SK-N-SH (cell line): ENCODE measurements at regions not wholly inside any gene's neighbourhood (a gene's known extent, or its start where the extent isn't known, plus 50 kb on each side); places are given as distances from the start of the nearest gene placed in this dataset.

Source experiments
- CTCF ChIA-PET: fragments of 300-600, 350-600 bp; formaldehyde crosslinking; extraction: SDS; loops from one replicate; lab custom pipeline; 2021; lab: Yijun Ruan, JAX
- POLR2A ChIA-PET: fragments of 350-600 bp; sonication (Branson Sonifier 250); formaldehyde crosslinking; extraction: SDS; loops from one replicate; lab custom pipeline; 2020; ENCODE audit warnings: antibody characterized with exemption, inconsistent platforms; lab: Yijun Ruan, JAX
- DNase-seq: peaks from one replicate; pipeline ENCODE4 v3.0.0; 2012
- H2AFZ ChIP-seq: fragments of 200-600 bp; sonication (generic); 2 replicates; pipeline ENCODE4 v1.8.1; 2016; ENCODE audit warnings: antibody characterized with exemption, mild to moderate bottlenecking, low read depth
- H3F3A ChIP-seq: fragments of 200-600 bp; sonication (generic); replicated peaks from 2 replicates; pipeline ENCODE3; 2016; ENCODE audit warnings: antibody characterized with exemption, mild to moderate bottlenecking; ENCODE audit not compliant: insufficient read depth
- H3K27ac ChIP-seq, 2 experiments: fragments of 200-500 bp in 1 of 2; fragments of 200-600 bp in 1 of 2; sonication (Bioruptor generic) in 1 of 2; sonication (generic), shearing (Covaris generic) in 1 of 2; 2 replicates each; pipeline versions ENCODE4 v1.5.1 to v1.6.1; 2014 to 2016; ENCODE audit warnings: low read depth in 2 of 2, inconsistent platforms in 1 of 2, low read length in 1 of 2, mild to moderate bottlenecking in 1 of 2, mixed read lengths in 1 of 2
- H3K27me3 ChIP-seq: fragments of 200-600 bp; sonication (generic), shearing (Covaris generic); 2 replicates; pipeline ENCODE4 v1.6.1; 2016; ENCODE audit warnings: mixed run types; ENCODE audit not compliant: insufficient read depth
- H3K36me3 ChIP-seq, 2 experiments: fragments of 200-500 bp in 1 of 2; fragments of 200-600 bp in 1 of 2; sonication (Bioruptor generic) in 1 of 2; sonication (generic) in 1 of 2; replicated peaks in 1 of 2; 2 replicates each; pipeline versions ENCODE3 to v1.5.1; 2014 to 2016; ENCODE audit warnings: low read length in 1 of 2, mild to moderate bottlenecking in 1 of 2; ENCODE audit not compliant: insufficient read depth in 2 of 2, control insufficient read depth in 1 of 2
- H3K4me1 ChIP-seq, 2 experiments: fragments of 200-500 bp in 1 of 2; fragments of 200-600 bp in 1 of 2; sonication (Bioruptor generic) in 1 of 2; sonication (generic), shearing (Covaris generic) in 1 of 2; 2 replicates each; pipeline versions ENCODE4 v1.5.1 to v1.6.1; 2014 to 2016; ENCODE audit warnings: low read depth in 1 of 2, low read length in 1 of 2, mixed run types in 1 of 2; ENCODE audit not compliant: insufficient read depth in 2 of 2, control insufficient read depth in 1 of 2
- H3K4me2 ChIP-seq: fragments of 200-600 bp; sonication (generic), shearing (Covaris generic); 2 replicates; pipeline ENCODE4 v1.6.1; 2017; ENCODE audit warnings: mixed run types
- H3K4me3 ChIP-seq, 2 experiments: fragments of 200-500 bp in 1 of 2; fragments of 200-600 bp in 1 of 2; sonication (Bioruptor generic) in 1 of 2; sonication (generic), shearing (Covaris generic) in 1 of 2; 2 replicates each; pipeline versions ENCODE4 v1.5.1 to v1.8.1; 2014 to 2016; ENCODE audit warnings: low read depth in 2 of 2, inconsistent platforms in 1 of 2, low read length in 1 of 2, mild to moderate bottlenecking in 1 of 2, mixed read lengths in 1 of 2, moderate library complexity in 1 of 2
- H3K79me2 ChIP-seq: fragments of 200-600 bp; sonication (generic); 2 replicates; pipeline ENCODE4 v1.8.1; 2017; ENCODE audit warnings: mild to moderate bottlenecking; ENCODE audit not compliant: insufficient read depth
- H3K9ac ChIP-seq: fragments of 200-600 bp; sonication (generic); 2 replicates; pipeline ENCODE4 v1.6.1; 2017; ENCODE audit warnings: mixed run types
- H3K9me2 ChIP-seq: fragments of 200-600 bp; sonication (generic); 2 replicates; pipeline ENCODE4 v1.6.1; 2017; ENCODE audit warnings: mixed run types
- H3K9me3 ChIP-seq: fragments of 200-600 bp; sonication (generic); 2 replicates; pipeline ENCODE4 v1.6.1; 2017; ENCODE audit warnings: mixed run types, mild to moderate bottlenecking, moderate library complexity
- H4K20me1 ChIP-seq: fragments of 200-600 bp; sonication (generic); 2 replicates; pipeline ENCODE4 v1.6.1; 2017; ENCODE audit warnings: mild to moderate bottlenecking, mixed run types; ENCODE audit not compliant: insufficient read depth
- CHD2 ChIP-seq: fragments of 150-350 bp; IDR thresholded peaks from 2 replicates; pipeline ENCODE4 v1.6.1; 2018; ENCODE audit warnings: low read length; ENCODE audit not compliant: partially characterized antibody
- EP300 ChIP-seq, 2 experiments: IDR thresholded peaks; 2 replicates each; pipeline versions ENCODE4 v1.4.0 to v1.6.1; 2012; ENCODE audit warnings: borderline replicate concordance in 1 of 2, low read depth in 1 of 2, low read length in 1 of 2
- FOSL2 ChIP-seq: IDR thresholded peaks from 2 replicates; pipeline ENCODE4 v1.4.0; 2012; ENCODE audit warnings: low read depth, mild to moderate bottlenecking, moderate library complexity, borderline replicate concordance
- GABPA ChIP-seq: IDR thresholded peaks from 2 replicates; pipeline ENCODE4 v1.4.0; 2012; ENCODE audit warnings: low read depth, mild to moderate bottlenecking
- GATA2 ChIP-seq: sonication (generic); formaldehyde crosslinking; IDR thresholded peaks from 2 replicates; pipeline ENCODE4 v1.5.0; 2020; ENCODE audit warnings: mild to moderate bottlenecking, missing genetic modification reagents
- JUND ChIP-seq: IDR thresholded peaks from 2 replicates; pipeline ENCODE4 v1.4.0; 2012
- MXI1 ChIP-seq: IDR thresholded peaks from 2 replicates; pipeline ENCODE4 v1.6.1; 2012; ENCODE audit warnings: mild to moderate bottlenecking, low read depth, low read length, improper control_type of control experiment
- POLR2AphosphoS5 ChIP-seq: IDR thresholded peaks from 2 replicates; pipeline ENCODE4 v1.6.1; 2012; ENCODE audit warnings: low read depth, low read length
- RAD21 ChIP-seq: IDR thresholded peaks from 2 replicates; pipeline ENCODE4 v1.6.1; 2012; ENCODE audit warnings: mild to moderate bottlenecking, low read length
- RCOR1 ChIP-seq: fragments of 150-350 bp; IDR thresholded peaks from 2 replicates; pipeline ENCODE4 v1.6.1; 2017; ENCODE audit warnings: antibody characterized with exemption, low read length
- RFX5 ChIP-seq: IDR thresholded peaks from 2 replicates; pipeline ENCODE4 v1.6.1; 2012; ENCODE audit warnings: mild to moderate bottlenecking, improper control_type of control experiment, low read length
- RXRA ChIP-seq: IDR thresholded peaks from 2 replicates; pipeline ENCODE4 v1.4.0; 2012; ENCODE audit warnings: low read depth, mild to moderate bottlenecking, borderline replicate concordance
- TAF1 ChIP-seq: IDR thresholded peaks from 2 replicates; pipeline ENCODE4 v1.6.1; 2012; ENCODE audit warnings: low read depth, mild to moderate bottlenecking, low read length, moderate library complexity, borderline replicate concordance
- TCF12 ChIP-seq: IDR thresholded peaks from 2 replicates; pipeline ENCODE4 v1.4.0; 2012
- TEAD4 ChIP-seq: IDR thresholded peaks from 2 replicates; pipeline ENCODE4 v1.4.0; 2012; ENCODE audit warnings: mild to moderate bottlenecking, borderline replicate concordance; ENCODE audit not compliant: insufficient read depth
- YY1 ChIP-seq: IDR thresholded peaks from 2 replicates; pipeline ENCODE4 v1.4.0; 2012; ENCODE audit warnings: low read depth, mild to moderate bottlenecking
- WGBS: methylation state at CpG from one replicate; pipeline ENCODE4 v1.1.6; 2017; ENCODE audit warnings: low lambda C conversion rate; 5-methylcytosine and 5-hydroxymethylcytosine counted together
- TF ChIP-seq, protein P1 (sequence below): IDR thresholded peaks from 2 replicates; pipeline ENCODE4 v1.4.0; 2012; ENCODE audit warnings: low read depth, borderline replicate concordance
- TF ChIP-seq, protein P2 (sequence below): IDR thresholded peaks from 2 replicates; pipeline ENCODE4; 2012
- TF ChIP-seq, protein P3 (sequence below): fragments of 150-350 bp; IDR thresholded peaks from 2 replicates; pipeline ENCODE4 v1.6.1; 2016; ENCODE audit warnings: mild to moderate bottlenecking, low read depth, low read length
- TF ChIP-seq, protein P4 (sequence below): IDR thresholded peaks from 2 replicates; pipeline ENCODE4 v1.4.0; 2012; ENCODE audit warnings: low read depth
- TF ChIP-seq, protein P5 (sequence below): fragments of 150-350 bp; IDR thresholded peaks from 2 replicates; pipeline ENCODE4 v1.6.1; 2017; ENCODE audit warnings: antibody characterized with exemption, low read length, low read depth, borderline replicate concordance

DNA sequence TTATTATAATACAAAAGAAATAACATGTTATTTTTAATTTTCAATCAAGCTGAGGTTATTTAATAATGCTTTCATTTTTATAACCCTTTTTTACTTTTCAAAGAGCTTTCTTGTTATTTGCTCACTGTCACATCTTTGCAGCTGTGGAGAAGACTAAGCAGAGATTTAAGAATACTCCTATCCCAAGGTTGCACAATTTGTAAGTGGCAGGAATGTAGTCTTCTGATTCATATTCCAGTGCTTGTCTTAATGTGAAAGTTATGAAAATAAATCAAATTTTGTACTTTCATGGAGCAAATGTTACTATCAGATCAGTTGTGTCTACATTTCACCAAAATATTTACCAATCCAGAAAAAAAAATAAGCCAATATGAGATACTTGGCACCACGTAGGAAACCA, 86.6 kb downstream of the DDIT4L start:
- Histone ChIP-seq H3K79me2 (no peaks in the 10 kb centered on the region), H3K4me1 (no peaks in the 10 kb centered on the region; a peak in 2 of 4 replicates), H3K4me3 (no peak overlapping the region), H3K27me3 (no peaks in the 10 kb centered on the region), H3K27ac (no peak overlapping the region), H3F3A (no peaks in the 10 kb centered on the region)
- WGBS, result 29% methylated on average over 1 of the region's 1 CpG
- no peak for DNase-seq
- TF ChIP-seq TEAD4 (no peak), JUND (no peak)
- TF ChIP-seq, protein P1, sequence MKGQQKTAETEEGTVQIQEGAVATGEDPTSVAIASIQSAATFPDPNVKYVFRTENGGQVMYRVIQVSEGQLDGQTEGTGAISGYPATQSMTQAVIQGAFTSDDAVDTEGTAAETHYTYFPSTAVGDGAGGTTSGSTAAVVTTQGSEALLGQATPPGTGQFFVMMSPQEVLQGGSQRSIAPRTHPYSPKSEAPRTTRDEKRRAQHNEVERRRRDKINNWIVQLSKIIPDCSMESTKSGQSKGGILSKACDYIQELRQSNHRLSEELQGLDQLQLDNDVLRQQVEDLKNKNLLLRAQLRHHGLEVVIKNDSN, result no peak
- TF ChIP-seq, all 33 proteins: peak for 0
- no peaks in the 10 kb centered on the region for H3K9me3 ChIP-seq
- no peak overlapping the region for H2AFZ ChIP-seq
- no peak overlapping the region for H3K9ac ChIP-seq
- H3K36me3 ChIP-seq, result no peaks in the 10 kb centered on the region
- CTCF ChIA-PET, result interaction anchor here (0.8 to 3.1 kb wide), 2 partner anchors 11 to 106 kb away, joined by 4 to 30 read pairs; no protein-coding TSS in a partner anchor
- POLR2A ChIA-PET, result no interaction called here
- no peaks in the 10 kb centered on the region for H4K20me1 ChIP-seq
- H3K9me2 ChIP-seq, result no peaks in the 10 kb centered on the region
- no peak overlapping the region for H3K4me2 ChIP-seq

DNA sequence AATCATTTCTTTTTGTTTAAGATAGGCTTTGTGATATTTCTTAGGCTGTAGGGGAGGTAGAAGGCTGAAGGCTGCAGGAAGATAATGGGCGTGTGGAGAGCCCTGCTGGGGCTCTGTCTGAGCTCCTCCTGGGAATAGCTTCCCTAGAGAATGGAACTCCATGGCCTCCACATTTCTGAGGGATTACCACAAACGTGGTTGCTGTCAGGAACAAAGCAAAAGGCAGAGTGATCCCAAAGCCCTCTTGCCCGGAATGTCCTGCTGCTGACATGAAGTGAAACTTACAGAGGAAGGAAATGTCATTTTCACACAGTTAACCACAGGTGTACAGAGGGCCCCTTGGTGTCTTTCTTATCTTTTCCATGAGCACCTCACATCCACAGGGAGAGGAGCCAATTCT, 89.3 kb downstream of the DDIT4L start:
- CTCF ChIA-PET, result interaction anchor here (1.2 to 1.9 kb wide), 2 partner anchors 37 to 103 kb away, joined by 3 to 10 read pairs; no protein-coding TSS in a partner anchor
- POLR2A ChIA-PET, result no interaction called here
- 88% methylated on average over 2 of the region's 3 CpGs for WGBS

More for the DNA sequence above, 89.3 kb downstream of the DDIT4L start:
- no peak overlapping the region for H3K27ac ChIP-seq
- H3F3A ChIP-seq, result no peaks in the 10 kb centered on the region
- no peak overlapping the region for H3K4me3 ChIP-seq
- H3K9me3 ChIP-seq, result no peaks in the 10 kb centered on the region
- TF ChIP-seq FOSL2, result no peak
- TF ChIP-seq, protein P2, sequence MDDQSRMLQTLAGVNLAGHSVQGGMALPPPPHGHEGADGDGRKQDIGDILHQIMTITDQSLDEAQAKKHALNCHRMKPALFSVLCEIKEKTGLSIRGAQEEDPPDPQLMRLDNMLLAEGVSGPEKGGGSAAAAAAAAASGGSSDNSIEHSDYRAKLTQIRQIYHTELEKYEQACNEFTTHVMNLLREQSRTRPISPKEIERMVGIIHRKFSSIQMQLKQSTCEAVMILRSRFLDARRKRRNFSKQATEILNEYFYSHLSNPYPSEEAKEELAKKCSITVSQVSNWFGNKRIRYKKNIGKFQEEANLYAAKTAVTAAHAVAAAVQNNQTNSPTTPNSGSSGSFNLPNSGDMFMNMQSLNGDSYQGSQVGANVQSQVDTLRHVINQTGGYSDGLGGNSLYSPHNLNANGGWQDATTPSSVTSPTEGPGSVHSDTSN, result no peak
- no peak for TF ChIP-seq CHD2
- TF ChIP-seq MXI1, result no peak
- TF ChIP-seq RCOR1, result no peak
- TF ChIP-seq RXRA, result no peak
- TF ChIP-seq GABPA, result no peak
- TF ChIP-seq, protein P3, sequence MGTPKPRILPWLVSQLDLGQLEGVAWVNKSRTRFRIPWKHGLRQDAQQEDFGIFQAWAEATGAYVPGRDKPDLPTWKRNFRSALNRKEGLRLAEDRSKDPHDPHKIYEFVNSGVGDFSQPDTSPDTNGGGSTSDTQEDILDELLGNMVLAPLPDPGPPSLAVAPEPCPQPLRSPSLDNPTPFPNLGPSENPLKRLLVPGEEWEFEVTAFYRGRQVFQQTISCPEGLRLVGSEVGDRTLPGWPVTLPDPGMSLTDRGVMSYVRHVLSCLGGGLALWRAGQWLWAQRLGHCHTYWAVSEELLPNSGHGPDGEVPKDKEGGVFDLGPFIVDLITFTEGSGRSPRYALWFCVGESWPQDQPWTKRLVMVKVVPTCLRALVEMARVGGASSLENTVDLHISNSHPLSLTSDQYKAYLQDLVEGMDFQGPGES, result no peak
- TF ChIP-seq RFX5, result no peak
- no peak for TF ChIP-seq TAF1
- TF ChIP-seq POLR2AphosphoS5, result no peak
- no peak for TF ChIP-seq YY1
- no peak for TF ChIP-seq EP300 (IDR thresholded peaks at IDR 0.05; ENCODE audit: borderline replicate concordance in 1 of 2, low read depth in 1 of 2, low read length in 1 of 2)
- TF ChIP-seq GATA2 (CRISPR knock-in tag), result no peak
- TF ChIP-seq TCF12, result no peak
- TF ChIP-seq, protein P4, sequence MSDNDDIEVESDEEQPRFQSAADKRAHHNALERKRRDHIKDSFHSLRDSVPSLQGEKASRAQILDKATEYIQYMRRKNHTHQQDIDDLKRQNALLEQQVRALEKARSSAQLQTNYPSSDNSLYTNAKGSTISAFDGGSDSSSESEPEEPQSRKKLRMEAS, result no peak
- TF ChIP-seq RAD21, result no peak
- TF ChIP-seq, protein P5, sequence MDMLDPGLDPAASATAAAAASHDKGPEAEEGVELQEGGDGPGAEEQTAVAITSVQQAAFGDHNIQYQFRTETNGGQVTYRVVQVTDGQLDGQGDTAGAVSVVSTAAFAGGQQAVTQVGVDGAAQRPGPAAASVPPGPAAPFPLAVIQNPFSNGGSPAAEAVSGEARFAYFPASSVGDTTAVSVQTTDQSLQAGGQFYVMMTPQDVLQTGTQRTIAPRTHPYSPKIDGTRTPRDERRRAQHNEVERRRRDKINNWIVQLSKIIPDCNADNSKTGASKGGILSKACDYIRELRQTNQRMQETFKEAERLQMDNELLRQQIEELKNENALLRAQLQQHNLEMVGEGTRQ, result no peak
- H3K79me2 ChIP-seq, result no peaks in the 10 kb centered on the region
- no peaks in the 10 kb centered on the region for H3K27me3 ChIP-seq
- H2AFZ ChIP-seq, result no peak overlapping the region
- no peaks in the 10 kb centered on the region; a peak in 2 of 4 replicates for H3K4me1 ChIP-seq
- H4K20me1 ChIP-seq, result no peaks in the 10 kb centered on the region
- no peak overlapping the region for H3K4me2 ChIP-seq
- DNase-seq, result no peak
- H3K36me3 ChIP-seq, result no peaks in the 10 kb centered on the region
- no peak overlapping the region for H3K9ac ChIP-seq
- H3K9me2 ChIP-seq, result no peaks in the 10 kb centered on the region
